GM23338 (cell line): ENCODE measurements at regions not wholly inside any gene's neighbourhood (a gene's known extent, or its start where the extent isn't known, plus 50 kb on each side); places are given as distances from the start of the nearest gene placed in this dataset.

Source experiments
- ATAC-seq: fragments of 200-7000 bp; cut with Tn5 transposase; 3 replicates; pipeline ENCODE4 v1.9.1; 2020
- DNase-seq: peaks from one replicate; pipeline ENCODE4 v3.0.0-alpha.2; 2015; ENCODE audit warnings: low spot score
- H2AFZ ChIP-seq: fragments of 200-600 bp; sonication (generic); 2 replicates; pipeline ENCODE4 v1.8.0; 2016; ENCODE audit warnings: antibody characterized with exemption, mild to moderate bottlenecking, moderate library complexity
- H3F3A ChIP-seq: fragments of 200-600 bp; sonication (generic); replicated peaks from 2 replicates; pipeline ENCODE4 v1.8.0; 2017; ENCODE audit warnings: antibody characterized with exemption, mixed run types, low read depth
- H3K27ac ChIP-seq: fragments of 200-600 bp; sonication (generic); 2 replicates; pipeline ENCODE4 v1.6.1; 2016; ENCODE audit warnings: low read depth
- H3K27me3 ChIP-seq: fragments of 200-600 bp; sonication (generic); 2 replicates; pipeline ENCODE4 v1.8.0; 2016; ENCODE audit warnings: mild to moderate bottlenecking, mixed run types, moderate library complexity; ENCODE audit not compliant: insufficient read depth
- H3K36me3 ChIP-seq: fragments of 200-600 bp; sonication (generic); 2 replicates; pipeline ENCODE4 v1.8.0; 2016; ENCODE audit warnings: mild to moderate bottlenecking; ENCODE audit not compliant: insufficient read depth
- H3K4me1 ChIP-seq: fragments of 200-600 bp; sonication (generic); 2 replicates; pipeline ENCODE4 v1.8.0; 2016; ENCODE audit warnings: mild to moderate bottlenecking, moderate library complexity; ENCODE audit not compliant: insufficient read depth
- H3K4me2 ChIP-seq: fragments of 200-600 bp; sonication (generic); 2 replicates; pipeline ENCODE4 v1.7.1; 2017; ENCODE audit warnings: mixed run types
- H3K4me3 ChIP-seq: fragments of 200-600 bp; sonication (generic); 2 replicates; pipeline ENCODE4 v1.6.1; 2016; ENCODE audit warnings: mixed run types
- H3K79me2 ChIP-seq: fragments of 200-600 bp; sonication (generic); replicated peaks from 2 replicates; pipeline ENCODE4 v1.8.0; 2017; ENCODE audit warnings: mild to moderate bottlenecking; ENCODE audit not compliant: insufficient read depth
- H3K9me2 ChIP-seq: fragments of 200-600 bp; sonication (generic); 2 replicates; pipeline ENCODE4 v1.8.0; 2017; ENCODE audit not compliant: insufficient read depth
- H4K20me1 ChIP-seq: fragments of 200-600 bp; sonication (generic); replicated peaks from 2 replicates; pipeline ENCODE4 v1.8.0; 2017; ENCODE audit warnings: mild to moderate bottlenecking; ENCODE audit not compliant: insufficient read depth
- H3K27ac Mint-ChIP-seq: 2 replicates; pipeline ENCODE4 v1.8.0; 2020; ENCODE audit warnings: inconsistent platforms, mild to moderate bottlenecking, moderate library complexity, mixed read lengths
- H3K27me3 Mint-ChIP-seq: 3 replicates; pipeline ENCODE4 v1.8.0; 2022; ENCODE audit warnings: low read depth, mild to moderate bottlenecking, moderate library complexity, mixed read lengths, inconsistent platforms; ENCODE audit not compliant: insufficient read depth, poor library complexity
- H3K36me3 Mint-ChIP-seq: 3 replicates; pipeline ENCODE4 v1.8.0; 2021; ENCODE audit warnings: low read depth, mild to moderate bottlenecking, inconsistent platforms, moderate library complexity, mixed read lengths
- H3K4me1 Mint-ChIP-seq: 3 replicates; pipeline ENCODE4 v1.8.0; 2020; ENCODE audit warnings: mild to moderate bottlenecking, inconsistent platforms, mixed read lengths
- H3K4me3 Mint-ChIP-seq: 3 replicates; pipeline ENCODE4 v1.8.0; 2021; ENCODE audit warnings: moderate library complexity, mild to moderate bottlenecking, inconsistent platforms, mixed read lengths
- H3K9me3 Mint-ChIP-seq: 3 replicates; pipeline ENCODE4 v1.8.0; 2020; ENCODE audit warnings: moderate library complexity, mild to moderate bottlenecking, inconsistent platforms, mixed read lengths
- CREB1 ChIP-seq: fragments of 250-450 bp; sonication (Bioruptor Pico); IDR thresholded peaks from 2 replicates; pipeline ENCODE4 v1.5.0; 2020; ENCODE audit warnings: low read depth, mild to moderate bottlenecking, moderate library complexity
- CTCF ChIP-seq, 2 experiments: fragments of 200-600 bp in 1 of 2; sonication (generic) in 1 of 2; conservative IDR thresholded peaks; 2 replicates each; pipeline versions ENCODE4 v1.5.1 to v1.6.1; 2016 to 2017; ENCODE audit warnings: antibody characterized with exemption in 2 of 2, low read depth in 2 of 2, mild to moderate bottlenecking in 2 of 2, moderate library complexity in 1 of 2
- ETS1 ChIP-seq: IDR thresholded peaks from 2 replicates; pipeline ENCODE4 v1.6.1; 2016; ENCODE audit warnings: antibody characterized with exemption
- EZH2 ChIP-seq: fragments of 200-600 bp; sonication (generic); IDR thresholded peaks from one replicate; pipeline ENCODE4 v1.8.0; 2017; ENCODE audit warnings: antibody characterized with exemption, mild to moderate bottlenecking, low read depth; ENCODE audit not compliant: unreplicated experiment
- EZH2phosphoT487 ChIP-seq: fragments of 200-600 bp; sonication (generic); IDR thresholded peaks from one replicate; pipeline ENCODE4 v1.8.1; 2018; ENCODE audit warnings: antibody characterized with exemption; ENCODE audit not compliant: unreplicated experiment
- JUNB ChIP-seq: IDR thresholded peaks from one replicate; pipeline ENCODE4 v1.6.1; 2016; ENCODE audit warnings: antibody characterized with exemption; ENCODE audit not compliant: unreplicated experiment
- NANOG ChIP-seq: IDR thresholded peaks from 2 replicates; pipeline ENCODE4 v1.6.1; 2016; ENCODE audit warnings: antibody characterized with exemption, borderline replicate concordance
- POLR2AphosphoS5 ChIP-seq: IDR thresholded peaks from 2 replicates; pipeline ENCODE4 v1.6.1; 2016; ENCODE audit warnings: antibody characterized with exemption, low read depth
- REST ChIP-seq: IDR thresholded peaks from one replicate; pipeline ENCODE4 v1.6.1; 2018; ENCODE audit warnings: antibody characterized with exemption; ENCODE audit not compliant: unreplicated experiment
- STAT1 ChIP-seq: IDR thresholded peaks from one replicate; pipeline ENCODE4 v1.6.1; 2016; ENCODE audit warnings: antibody characterized with exemption; ENCODE audit not compliant: unreplicated experiment
- ZNF331 ChIP-seq: fragments of 250-450 bp; sonication (Bioruptor Pico); IDR thresholded peaks from 2 replicates; pipeline ENCODE4 v1.5.0; 2020; ENCODE audit warnings: low read depth, mild to moderate bottlenecking, moderate library complexity

GRCh38 chr7:109206196-109206595 is 636.5 kb downstream of the DNAJB9 start:
- DNase-seq (peak; percentile 10), ATAC-seq (no peak)
- Histone ChIP-seq H3F3A (no peaks in the 10 kb centered on the region), H3K4me1 (no peaks in the 10 kb centered on the region), H3K36me3 (no peaks in the 10 kb centered on the region), H3K4me2 (no peak overlapping the region), H2AFZ (no peak overlapping the region), H4K20me1 (no peaks in the 10 kb centered on the region), H3K27ac (no peak overlapping the region), H3K27me3 (no peaks in the 10 kb centered on the region), H3K9me2 (peaks cover 10% of the 10 kb centered on the region), H3K79me2 (no peaks in the 10 kb centered on the region), H3K4me3 (no peak overlapping the region)
- Mint-ChIP-seq H3K4me1 (no peaks in the 10 kb centered on the region), H3K4me3 (no peak overlapping the region), H3K36me3 (no peaks in the 10 kb centered on the region), H3K27me3 (no peaks in the 10 kb centered on the region), H3K9me3 (no peaks in the 10 kb centered on the region; the same call in 2 of the 3 replicates), H3K27ac (no peak overlapping the region)
- TF ChIP-seq CTCF (conservative IDR thresholded peaks at IDR 0.05; ENCODE audit: low read depth in 2 of 2): peak in 1 of 2 experiments; percentile 42; a peak in 2 of 4 replicates
- no peak for TF ChIP-seq NANOG
- no peak for TF ChIP-seq STAT1
- no peak for TF ChIP-seq EZH2phosphoT487
- TF ChIP-seq EZH2: no peak
- no peak for TF ChIP-seq ZNF331 (CRISPR knock-in tag)
- TF ChIP-seq POLR2AphosphoS5: no peak

- Histone ChIP-seq H3K79me2 (no peaks in the 10 kb centered on the region), H3K4me1 (peaks cover 7% of the 10 kb centered on the region), H3K36me3 (no peaks in the 10 kb centered on the region), H3K27me3 (no peaks in the 10 kb centered on the region), H4K20me1 (no peaks in the 10 kb centered on the region), H3K27ac (no peak overlapping the region), H2AFZ (no peak overlapping the region), H3K9me2 (peaks cover 7% of the 10 kb centered on the region; the same call in 1 of the 2 replicates), H3K4me2 (no peak overlapping the region), H3F3A (no peaks in the 10 kb centered on the region), H3K4me3 (no peak overlapping the region)
- H3K9me3 Mint-ChIP-seq: no peaks in the 10 kb centered on the region
- no peaks in the 10 kb centered on the region for H3K27me3 Mint-ChIP-seq
- ATAC-seq (no peak), DNase-seq (no peak)
- peaks cover 4% of the 10 kb centered on the region; the same call in 2 of the 3 replicates for H3K4me1 Mint-ChIP-seq
- H3K4me3 Mint-ChIP-seq: no peak overlapping the region
- H3K36me3 Mint-ChIP-seq: no peaks in the 10 kb centered on the region
- H3K27ac Mint-ChIP-seq: no peak overlapping the region
- TF ChIP-seq STAT1 (no peak), CREB1 (CRISPR knock-in tag) (no peak), POLR2AphosphoS5 (no peak), EZH2phosphoT487 (no peak), NANOG (no peak), ZNF331 (CRISPR knock-in tag) (no peak), ETS1 (no peak), JUNB (no peak), REST (no peak)
Observed at GRCh38 chr7:109213081-109213480, 643.4 kb downstream of the DNAJB9 start.
